Neural progenitor cell (in vitro differentiated cells): ENCODE measurements at regions not wholly inside any gene's neighbourhood (a gene's known extent, or its start where the extent isn't known, plus 50 kb on each side); places are given as distances from the start of the nearest gene placed in this dataset.
"Not testable (repeated sequence)": the region's sequence is repeated elsewhere in the genome, so short reads cannot be mapped to it uniquely, and the experiment has no call there.

Experiments used
- DNase-seq: peaks from one replicate; pipeline ENCODE4 v3.0.0-alpha.2; 2016; ENCODE audit warnings: low spot score
- H2AFZ ChIP-seq: fragments of 200-600 bp; sonication (generic); replicated peaks from 2 replicates; pipeline ENCODE4 v1.6.1; 2016; ENCODE audit warnings: antibody characterized with exemption
- H3F3A ChIP-seq: fragments of 200-600 bp; sonication (generic); 2 replicates; pipeline ENCODE4 v1.6.1; 2016; ENCODE audit warnings: antibody characterized with exemption, low read depth
- H3K27ac ChIP-seq: fragments of 200-600 bp; sonication (generic); 2 replicates; pipeline ENCODE4 v1.5.1; 2016; ENCODE audit warnings: mild to moderate bottlenecking
- H3K27me3 ChIP-seq: fragments of 200-600 bp; sonication (generic); 2 replicates; pipeline ENCODE4 v1.6.1; 2016; ENCODE audit warnings: mild to moderate bottlenecking, moderate library complexity
- H3K36me3 ChIP-seq: fragments of 200-600 bp; sonication (generic); 2 replicates; pipeline ENCODE4 v1.5.1; 2016
- H3K4me1 ChIP-seq: fragments of 200-600 bp; sonication (generic); 2 replicates; pipeline ENCODE4 v1.6.1; 2016; ENCODE audit warnings: mixed run types
- H3K4me2 ChIP-seq: fragments of 200-600 bp; sonication (generic); 2 replicates; pipeline ENCODE4 v1.6.1; 2016
- H3K4me3 ChIP-seq: fragments of 200-600 bp; sonication (generic); 2 replicates; pipeline ENCODE4 v1.5.1; 2016
- H3K79me2 ChIP-seq: fragments of 200-600 bp; sonication (generic); 2 replicates; pipeline ENCODE4 v1.6.1; 2016; ENCODE audit warnings: low read depth
- H3K9ac ChIP-seq: fragments of 200-600 bp; sonication (generic); 2 replicates; pipeline ENCODE4 v1.6.1; 2016
- H3K9me3 ChIP-seq: fragments of 200-600 bp; sonication (generic); 2 replicates; pipeline ENCODE4 v1.5.1; 2016; ENCODE audit warnings: low read depth
- H4K20me1 ChIP-seq: fragments of 200-600 bp; sonication (generic); 2 replicates; pipeline ENCODE4 v1.6.1; 2016; ENCODE audit warnings: low read depth
- H3K27ac Mint-ChIP-seq: 3 replicates; pipeline ENCODE4 v1.8.0; 2021; ENCODE audit warnings: mixed read lengths
- H3K27me3 Mint-ChIP-seq: 2 replicates; pipeline ENCODE4 v1.8.0; 2022; ENCODE audit warnings: low read depth, mild to moderate bottlenecking, inconsistent platforms, moderate library complexity, mixed read lengths; ENCODE audit not compliant: insufficient read depth
- H3K36me3 Mint-ChIP-seq: 3 replicates; pipeline ENCODE4 v1.8.0; 2021; ENCODE audit warnings: mixed read lengths
- H3K4me1 Mint-ChIP-seq: 3 replicates; pipeline ENCODE4 v1.8.0; 2021; ENCODE audit warnings: mixed read lengths
- H3K4me3 Mint-ChIP-seq: 3 replicates; pipeline ENCODE4 v1.8.0; 2021; ENCODE audit warnings: mild to moderate bottlenecking, moderate library complexity, mixed read lengths
- H3K9me3 Mint-ChIP-seq: 3 replicates; pipeline ENCODE4 v1.8.0; 2020; ENCODE audit warnings: mixed read lengths
- EZH2 ChIP-seq: fragments of 200-600 bp; sonication (generic); IDR thresholded peaks from 2 replicates; pipeline ENCODE4 v1.6.1; 2017; ENCODE audit warnings: antibody characterized with exemption, mild to moderate bottlenecking, moderate library complexity
- EZH2phosphoT487 ChIP-seq: fragments of 200-600 bp; sonication (generic); IDR thresholded peaks from 2 replicates; pipeline ENCODE4 v1.6.1; 2017; ENCODE audit warnings: antibody characterized with exemption
- TF ChIP-seq, protein P1 (sequence below): fragments of 200-600 bp; sonication (generic); IDR thresholded peaks from 2 replicates; pipeline ENCODE4 v1.5.1; 2017; ENCODE audit warnings: antibody characterized with exemption, mild to moderate bottlenecking

DNA sequence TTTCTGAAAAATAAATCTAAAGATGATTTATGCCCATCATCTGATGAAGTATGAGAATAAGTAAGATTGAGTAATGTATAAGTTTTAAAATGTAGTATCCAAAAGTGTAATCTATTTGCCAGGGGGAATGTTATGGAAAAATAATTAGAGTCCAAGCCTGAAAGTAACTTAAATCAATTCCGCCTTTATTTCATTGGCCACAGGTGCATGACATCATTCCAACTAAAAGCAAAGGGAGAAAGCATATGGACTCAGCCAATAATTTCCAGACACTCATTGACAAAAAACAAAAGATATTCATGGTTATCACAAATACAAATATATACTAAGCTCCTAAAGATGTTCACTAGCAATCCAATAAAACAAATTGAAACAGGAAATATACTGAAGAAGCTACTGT is 752.6 kb upstream of the TMEFF2 start:
- Histone ChIP-seq H3K4me1 (no peaks in the 10 kb centered on the region), H3K79me2 (no peaks in the 10 kb centered on the region), H3K9ac (no peak overlapping the region), H3K4me2 (no peak overlapping the region), H3F3A (no peaks in the 10 kb centered on the region), H3K27me3 (no peaks in the 10 kb centered on the region), H3K36me3 (no peaks in the 10 kb centered on the region), H3K4me3 (no peak overlapping the region), H4K20me1 (no peaks in the 10 kb centered on the region), H2AFZ (no peak overlapping the region), H3K9me3 (no peaks in the 10 kb centered on the region), H3K27ac (no peak overlapping the region)
- H3K27me3 Mint-ChIP-seq, result peaks cover 2% of the 10 kb centered on the region
- H3K4me3 Mint-ChIP-seq, result no peak overlapping the region
- no peaks in the 10 kb centered on the region for H3K9me3 Mint-ChIP-seq
- H3K27ac Mint-ChIP-seq, result no peak overlapping the region
- DNase-seq, result no peak
- no peaks in the 10 kb centered on the region for H3K4me1 Mint-ChIP-seq
- TF ChIP-seq, protein P1, sequence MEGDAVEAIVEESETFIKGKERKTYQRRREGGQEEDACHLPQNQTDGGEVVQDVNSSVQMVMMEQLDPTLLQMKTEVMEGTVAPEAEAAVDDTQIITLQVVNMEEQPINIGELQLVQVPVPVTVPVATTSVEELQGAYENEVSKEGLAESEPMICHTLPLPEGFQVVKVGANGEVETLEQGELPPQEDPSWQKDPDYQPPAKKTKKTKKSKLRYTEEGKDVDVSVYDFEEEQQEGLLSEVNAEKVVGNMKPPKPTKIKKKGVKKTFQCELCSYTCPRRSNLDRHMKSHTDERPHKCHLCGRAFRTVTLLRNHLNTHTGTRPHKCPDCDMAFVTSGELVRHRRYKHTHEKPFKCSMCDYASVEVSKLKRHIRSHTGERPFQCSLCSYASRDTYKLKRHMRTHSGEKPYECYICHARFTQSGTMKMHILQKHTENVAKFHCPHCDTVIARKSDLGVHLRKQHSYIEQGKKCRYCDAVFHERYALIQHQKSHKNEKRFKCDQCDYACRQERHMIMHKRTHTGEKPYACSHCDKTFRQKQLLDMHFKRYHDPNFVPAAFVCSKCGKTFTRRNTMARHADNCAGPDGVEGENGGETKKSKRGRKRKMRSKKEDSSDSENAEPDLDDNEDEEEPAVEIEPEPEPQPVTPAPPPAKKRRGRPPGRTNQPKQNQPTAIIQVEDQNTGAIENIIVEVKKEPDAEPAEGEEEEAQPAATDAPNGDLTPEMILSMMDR, result no peak
- TF ChIP-seq EZH2 (no peak), EZH2phosphoT487 (no peak)
- no peaks in the 10 kb centered on the region for H3K36me3 Mint-ChIP-seq

DNA sequence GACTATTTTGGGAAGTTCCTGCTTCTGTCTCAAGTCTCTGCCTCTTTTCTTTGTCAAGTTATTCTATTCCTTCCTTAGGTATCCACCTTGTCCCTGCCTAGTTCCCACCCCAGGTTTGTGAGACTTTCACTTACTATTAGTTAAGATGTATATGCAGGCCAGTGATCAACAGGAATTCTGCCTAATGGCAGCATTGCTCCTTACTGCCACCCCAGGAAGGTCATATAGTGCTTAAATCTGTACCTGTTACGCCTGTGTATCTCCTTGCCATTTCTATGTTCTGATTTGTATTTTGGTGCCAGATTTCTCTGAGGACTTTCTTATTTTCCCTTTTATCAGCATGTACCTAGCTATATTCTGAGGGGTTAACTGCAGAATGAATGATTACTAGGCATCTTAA is 746.0 kb upstream of the TMEFF2 start:
- Histone ChIP-seq H2AFZ (no peak overlapping the region), H3K9me3 (no peaks in the 10 kb centered on the region), H3F3A (no peaks in the 10 kb centered on the region), H3K27ac (no peak overlapping the region), H3K4me2 (no peak overlapping the region), H3K4me3 (no peak overlapping the region), H3K4me1 (no peaks in the 10 kb centered on the region), H3K36me3 (no peaks in the 10 kb centered on the region), H3K79me2 (no peaks in the 10 kb centered on the region), H4K20me1 (no peaks in the 10 kb centered on the region), H3K27me3 (no peaks in the 10 kb centered on the region), H3K9ac (no peak overlapping the region)
- H3K36me3 Mint-ChIP-seq, result no peaks in the 10 kb centered on the region
- H3K27ac Mint-ChIP-seq, result no peak overlapping the region
- H3K27me3 Mint-ChIP-seq, result peaks cover 5% of the 10 kb centered on the region
- H3K9me3 Mint-ChIP-seq, result no peaks in the 10 kb centered on the region
- H3K4me3 Mint-ChIP-seq, result no peak overlapping the region
- peaks cover 8% of the 10 kb centered on the region for H3K4me1 Mint-ChIP-seq
- TF ChIP-seq EZH2 (no peak), EZH2phosphoT487 (no peak)
- TF ChIP-seq, protein P1, result peak; percentile 27
- DNase-seq, result peak; percentile 17

DNA sequence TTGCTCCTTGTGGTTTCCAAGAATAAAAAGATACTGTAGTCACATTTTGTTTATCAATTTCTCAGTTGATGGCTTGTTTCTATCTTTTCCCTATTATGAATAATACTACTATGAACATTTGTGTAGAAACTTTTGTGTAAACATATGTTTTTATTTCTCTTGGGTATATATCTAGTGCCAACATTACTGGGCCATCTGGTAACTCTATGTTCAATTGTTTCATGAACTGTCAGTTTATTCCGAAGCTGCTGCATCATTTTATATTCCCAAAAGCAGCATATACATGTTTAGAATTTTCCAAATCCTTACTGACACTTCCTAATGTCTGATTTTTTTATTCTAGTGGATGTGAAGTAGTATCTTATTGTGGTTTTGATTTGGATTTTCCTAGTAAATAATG is 737.6 kb upstream of the TMEFF2 start:
- no peak overlapping the region for H3K27ac Mint-ChIP-seq
- H3K36me3 ChIP-seq, result no peaks in the 10 kb centered on the region
- no peaks in the 10 kb centered on the region for H4K20me1 ChIP-seq
- H3K36me3 Mint-ChIP-seq, result no peaks in the 10 kb centered on the region
- TF ChIP-seq, protein P1, result no peak
- TF ChIP-seq EZH2 (no peak), EZH2phosphoT487 (no peak)
- H3K4me2 ChIP-seq, result no peak overlapping the region
- H3K79me2 ChIP-seq, result no peaks in the 10 kb centered on the region
- no peaks in the 10 kb centered on the region for H3K9me3 ChIP-seq
- H3K9ac ChIP-seq, result no peak overlapping the region
- no peaks in the 10 kb centered on the region for H3F3A ChIP-seq
- no peak overlapping the region for H2AFZ ChIP-seq
- DNase-seq, result no peak
- no peaks in the 10 kb centered on the region for H3K4me1 Mint-ChIP-seq
- H3K4me3 Mint-ChIP-seq, result no peak overlapping the region
- H3K4me3 ChIP-seq, result no peak overlapping the region
- no peaks in the 10 kb centered on the region for H3K27me3 ChIP-seq
- H3K9me3 Mint-ChIP-seq, result no peaks in the 10 kb centered on the region
- peaks cover 6% of the 10 kb centered on the region for H3K27me3 Mint-ChIP-seq
- H3K27ac ChIP-seq, result no peak overlapping the region
- H3K4me1 ChIP-seq, result no peaks in the 10 kb centered on the region

DNA sequence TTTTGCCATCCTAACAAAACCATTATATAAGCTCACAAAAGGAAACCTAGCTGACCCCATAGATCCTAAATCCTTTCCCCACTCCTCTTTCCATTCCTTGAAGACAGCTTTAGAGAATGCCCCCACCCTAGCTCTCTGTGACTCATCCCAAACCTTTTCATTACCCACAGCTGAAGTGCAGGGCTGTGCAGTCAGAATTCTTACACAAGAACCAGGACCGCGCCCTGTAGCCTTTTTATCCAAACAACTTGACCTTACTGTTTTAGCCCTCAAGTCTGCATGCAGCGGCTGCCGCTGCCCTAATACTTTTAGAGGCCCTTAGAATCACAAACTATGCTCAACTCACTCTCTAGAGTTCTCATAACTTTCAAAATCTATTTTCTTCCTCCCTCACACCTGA is 726.9 kb upstream of the TMEFF2 start:
- H3K36me3 Mint-ChIP-seq, H2AFZ ChIP-seq, H3K27ac ChIP-seq, H3F3A ChIP-seq, H3K4me2 ChIP-seq, H3K4me1 Mint-ChIP-seq, H3K9me3 ChIP-seq, H3K27me3 Mint-ChIP-seq, H3K9me3 Mint-ChIP-seq, H3K4me3 ChIP-seq, H3K36me3 ChIP-seq, H3K4me1 ChIP-seq, H3K9ac ChIP-seq, H3K4me3 Mint-ChIP-seq, H3K79me2 ChIP-seq, H3K27me3 ChIP-seq, DNase-seq, H4K20me1 ChIP-seq, H3K27ac Mint-ChIP-seq: not testable (repeated sequence)
